OCI-LY3 (cell line): ENCODE measurements at regions not wholly inside any gene's neighbourhood (a gene's known extent, or its start where the extent isn't known, plus 50 kb on each side); places are given as distances from the start of the nearest gene placed in this dataset.

Experiments used
- EZH2phosphoT487 ChIP-seq: fragments of 200-600 bp; shearing (Covaris generic); IDR thresholded peaks from 2 replicates; pipeline ENCODE4 v1.6.1; 2018; ENCODE audit warnings: antibody characterized with exemption, mixed run types, low read depth
- TF ChIP-seq, protein P1 (sequence below): fragments of 200-600, 300-600 bp; sonication (generic); IDR thresholded peaks from 2 replicates; pipeline ENCODE4 v1.5.1; 2014; ENCODE audit warnings: antibody characterized with exemption, low read length, low read depth

- TF ChIP-seq, protein P1, sequence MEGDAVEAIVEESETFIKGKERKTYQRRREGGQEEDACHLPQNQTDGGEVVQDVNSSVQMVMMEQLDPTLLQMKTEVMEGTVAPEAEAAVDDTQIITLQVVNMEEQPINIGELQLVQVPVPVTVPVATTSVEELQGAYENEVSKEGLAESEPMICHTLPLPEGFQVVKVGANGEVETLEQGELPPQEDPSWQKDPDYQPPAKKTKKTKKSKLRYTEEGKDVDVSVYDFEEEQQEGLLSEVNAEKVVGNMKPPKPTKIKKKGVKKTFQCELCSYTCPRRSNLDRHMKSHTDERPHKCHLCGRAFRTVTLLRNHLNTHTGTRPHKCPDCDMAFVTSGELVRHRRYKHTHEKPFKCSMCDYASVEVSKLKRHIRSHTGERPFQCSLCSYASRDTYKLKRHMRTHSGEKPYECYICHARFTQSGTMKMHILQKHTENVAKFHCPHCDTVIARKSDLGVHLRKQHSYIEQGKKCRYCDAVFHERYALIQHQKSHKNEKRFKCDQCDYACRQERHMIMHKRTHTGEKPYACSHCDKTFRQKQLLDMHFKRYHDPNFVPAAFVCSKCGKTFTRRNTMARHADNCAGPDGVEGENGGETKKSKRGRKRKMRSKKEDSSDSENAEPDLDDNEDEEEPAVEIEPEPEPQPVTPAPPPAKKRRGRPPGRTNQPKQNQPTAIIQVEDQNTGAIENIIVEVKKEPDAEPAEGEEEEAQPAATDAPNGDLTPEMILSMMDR = no peak
- no peak for TF ChIP-seq EZH2phosphoT487
These were observed 570.1 kb upstream of the ACTRT1 start for GRCh38 chrX:128622296-128622695.
